CD1c-positive myeloid dendritic cell (primary cell): ENCODE measurements at regions not wholly inside any gene's neighbourhood (a gene's known extent, or its start where the extent isn't known, plus 50 kb on each side); places are given as distances from the start of the nearest gene placed in this dataset.

Source experiments
- DNase-seq: peaks from one replicate; pipeline ENCODE4 v3.0.0-alpha.2; 2016; ENCODE audit errors: extremely low spot score

DNA sequence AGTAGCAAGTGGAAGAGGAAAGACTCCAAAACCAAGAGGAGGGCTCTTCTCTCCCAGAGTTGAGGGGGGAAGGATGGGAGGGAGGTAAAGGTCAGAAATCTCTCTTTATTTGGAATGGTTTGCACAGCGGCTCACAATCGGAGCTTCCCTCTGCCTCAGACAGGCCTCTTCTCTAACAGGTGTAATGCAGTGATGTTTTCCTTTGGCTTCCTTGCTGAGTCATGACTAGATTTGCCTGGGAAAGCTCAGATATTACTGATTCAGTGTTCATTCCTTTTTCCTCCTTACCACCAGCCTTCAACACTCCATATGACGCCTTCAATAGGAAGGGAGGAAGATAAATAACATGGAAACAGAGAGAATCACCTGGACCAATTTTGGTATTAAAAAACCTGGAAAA is 136.6 kb downstream of the RNF152 start:
- no peak for DNase-seq

DNA sequence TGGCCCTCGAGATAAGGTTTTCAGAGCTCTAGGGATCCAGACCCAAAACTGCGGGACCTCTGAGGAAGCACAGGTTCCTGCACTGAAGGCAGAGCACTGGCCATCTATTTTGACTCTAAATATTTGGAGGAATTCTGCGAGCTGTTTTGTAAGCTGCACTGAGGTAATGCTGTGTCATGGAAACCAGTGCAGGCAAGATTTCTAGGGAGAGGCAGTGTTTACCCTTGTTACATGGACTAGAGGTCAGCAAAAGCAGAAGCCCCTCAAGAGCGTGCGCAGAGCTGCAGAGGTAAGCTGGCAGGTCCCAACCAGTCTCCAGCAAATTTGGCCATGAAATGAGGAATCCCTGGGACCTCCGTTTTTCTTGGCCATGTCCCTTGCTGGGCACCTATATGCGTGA is 137.3 kb downstream of the RNF152 start:
- DNase-seq = no peak

DNA sequence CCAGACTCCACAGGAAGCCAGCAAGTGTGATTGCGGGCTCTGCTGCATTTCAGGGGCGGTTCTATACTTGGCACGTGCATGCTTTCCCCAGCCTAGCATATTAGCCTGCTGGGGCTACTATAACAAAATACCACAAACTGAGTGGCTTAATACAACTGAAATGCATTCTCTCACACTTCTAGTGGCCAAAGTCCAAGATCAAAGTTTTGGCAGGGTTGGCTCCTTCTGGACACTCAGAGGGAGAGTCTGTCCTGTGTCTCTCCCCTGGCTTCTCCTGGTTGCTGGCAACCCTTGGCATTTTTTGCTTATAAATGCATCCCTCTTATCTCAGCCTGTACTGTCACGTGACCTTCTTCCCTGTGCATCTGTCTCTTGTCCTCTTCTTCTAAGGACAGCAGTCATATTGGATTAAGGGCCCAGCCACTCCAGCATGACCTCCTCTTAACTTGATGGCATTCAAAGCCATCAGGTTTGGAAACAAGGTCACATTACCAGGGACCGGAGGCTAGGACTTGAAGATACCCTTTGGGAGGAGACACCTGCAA is 138.7 kb downstream of the RNF152 start:
- DNase-seq = no peak

DNA sequence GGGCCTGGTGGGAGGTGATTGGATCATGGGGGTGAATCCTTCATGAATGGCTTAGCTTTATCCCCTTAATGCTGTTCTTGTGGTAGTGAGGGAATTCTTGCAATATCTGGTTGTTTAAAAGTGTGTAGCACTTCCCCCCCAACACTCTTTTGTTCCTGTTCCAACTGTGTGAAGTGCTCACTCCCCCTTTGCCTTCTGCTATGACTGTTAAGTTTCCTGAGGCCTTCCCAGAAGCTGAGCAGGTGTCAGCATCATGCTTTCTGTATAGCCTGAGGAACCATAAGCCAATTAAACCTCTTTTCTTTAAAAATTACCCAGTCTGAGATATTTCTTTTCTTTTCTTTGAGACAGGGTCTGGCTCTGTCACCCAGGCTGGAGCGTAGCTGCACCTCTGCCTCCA is 139.4 kb downstream of the RNF152 start:
- no peak for DNase-seq

DNA sequence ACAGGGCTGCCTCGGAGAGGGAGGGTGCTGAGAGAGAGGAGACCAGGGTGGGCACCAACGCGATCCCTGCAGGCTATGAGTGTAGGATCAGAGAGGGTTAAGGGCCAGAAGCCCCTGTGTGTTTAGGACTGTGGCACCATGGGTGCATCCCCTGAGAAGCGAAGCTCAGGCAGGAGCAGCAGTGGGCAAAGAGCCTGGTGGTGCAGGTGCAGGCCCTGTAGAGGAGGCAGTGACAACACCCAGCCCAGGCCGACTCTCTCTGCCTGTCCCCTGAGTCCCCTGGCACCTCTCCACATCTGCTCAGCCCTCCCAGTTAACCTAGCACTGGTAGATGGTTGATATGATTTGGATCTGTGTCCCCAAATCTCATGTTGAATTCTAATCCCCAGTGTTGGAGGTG is 139.8 kb downstream of the RNF152 start:
- no peak for DNase-seq

DNA sequence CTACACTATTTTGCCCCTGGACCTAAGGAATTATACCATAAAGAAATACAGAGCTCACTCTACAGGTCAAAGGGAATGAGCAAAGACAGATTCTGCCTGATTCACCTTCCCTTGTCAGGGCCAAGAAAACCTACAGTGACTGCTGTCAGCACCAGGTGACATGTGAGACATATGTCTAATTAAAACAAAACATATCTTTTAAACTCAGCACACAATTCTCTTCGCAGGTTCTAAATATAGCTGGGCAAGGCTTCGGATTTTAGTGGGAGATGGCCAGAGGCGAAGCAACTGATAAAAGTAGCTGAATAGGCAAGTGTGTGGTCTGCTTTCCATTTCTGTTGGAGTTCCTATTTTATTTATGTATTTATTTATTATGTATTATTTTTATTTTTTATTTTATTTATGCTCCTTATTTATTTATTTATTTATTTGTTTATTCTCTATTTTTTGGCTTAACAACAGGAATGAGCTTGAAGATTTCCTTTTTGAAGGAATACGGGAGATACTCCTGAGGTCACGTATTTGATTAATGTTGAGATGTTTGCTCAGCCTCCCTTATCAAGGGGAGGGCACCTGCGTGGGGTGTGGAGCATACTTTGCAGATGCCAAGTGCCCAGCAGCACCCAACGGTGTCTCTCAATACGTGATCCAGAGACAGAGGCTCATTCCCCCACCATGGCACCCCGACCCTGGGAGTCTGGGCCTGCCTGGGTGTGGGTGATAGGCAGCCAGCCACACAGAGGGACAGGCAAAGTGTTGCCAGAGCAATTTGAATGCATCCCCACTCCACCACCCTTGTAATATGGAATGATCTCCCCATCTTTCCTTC is 141.8 kb downstream of the RNF152 start:
- DNase-seq = no peak

DNA sequence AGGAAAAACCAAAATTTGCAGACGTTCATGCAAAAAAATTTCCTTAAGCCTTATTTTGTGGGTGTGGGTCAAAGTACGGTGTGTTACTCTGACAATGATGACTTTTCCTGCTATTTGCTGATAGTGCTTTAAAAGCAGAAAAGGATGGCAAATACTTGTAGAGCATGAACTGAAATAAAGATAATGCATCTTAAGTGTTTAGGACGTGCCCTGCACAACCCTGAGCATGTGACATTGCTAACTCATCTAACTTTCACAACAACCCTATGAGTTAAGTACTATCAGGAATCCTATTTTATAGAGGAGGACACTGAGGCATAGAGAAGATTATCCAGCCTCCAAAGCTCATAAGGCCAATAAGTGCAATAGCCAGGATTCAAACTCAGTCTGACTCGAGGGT is 143.3 kb downstream of the RNF152 start:
- DNase-seq = no peak

DNA sequence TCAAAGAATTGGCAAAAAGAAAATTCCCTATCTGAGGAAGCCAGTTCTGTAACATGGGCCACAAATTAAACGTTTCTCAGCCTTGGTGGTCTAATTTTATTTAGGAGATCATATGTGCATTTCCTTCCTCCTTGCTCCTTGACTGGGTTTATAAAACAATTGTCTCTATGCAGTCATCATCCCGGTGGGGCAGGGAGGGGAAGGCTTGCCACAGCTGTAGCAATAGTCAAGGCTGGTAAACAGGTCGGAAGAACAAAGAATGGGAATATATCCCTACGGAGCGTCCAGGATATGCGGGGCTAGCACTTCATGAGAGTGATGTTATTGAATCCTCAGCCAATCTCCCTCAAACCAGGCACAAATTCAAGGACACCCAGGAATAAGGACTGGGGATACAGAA is 143.8 kb downstream of the RNF152 start:
- no peak for DNase-seq

DNA sequence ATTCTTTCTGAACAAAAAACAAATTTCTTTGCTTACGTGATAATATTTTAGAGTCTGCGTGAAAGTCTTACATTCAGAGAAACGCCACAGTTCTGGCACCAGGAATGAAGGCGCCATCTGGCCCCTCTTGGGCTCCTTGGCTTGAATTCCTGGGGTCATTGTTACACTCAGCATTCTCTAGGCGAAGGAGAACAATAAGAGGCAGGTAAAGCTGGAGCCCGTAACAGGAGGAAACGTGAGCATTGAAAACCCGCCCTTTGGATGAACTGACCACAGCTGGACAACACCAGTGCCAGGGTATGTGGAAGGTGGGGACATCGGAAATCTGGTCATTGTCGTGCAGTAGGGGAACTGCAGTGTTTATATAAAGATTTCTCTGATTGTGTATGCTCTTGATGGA is 144.8 kb downstream of the RNF152 start:
- DNase-seq = no peak

DNA sequence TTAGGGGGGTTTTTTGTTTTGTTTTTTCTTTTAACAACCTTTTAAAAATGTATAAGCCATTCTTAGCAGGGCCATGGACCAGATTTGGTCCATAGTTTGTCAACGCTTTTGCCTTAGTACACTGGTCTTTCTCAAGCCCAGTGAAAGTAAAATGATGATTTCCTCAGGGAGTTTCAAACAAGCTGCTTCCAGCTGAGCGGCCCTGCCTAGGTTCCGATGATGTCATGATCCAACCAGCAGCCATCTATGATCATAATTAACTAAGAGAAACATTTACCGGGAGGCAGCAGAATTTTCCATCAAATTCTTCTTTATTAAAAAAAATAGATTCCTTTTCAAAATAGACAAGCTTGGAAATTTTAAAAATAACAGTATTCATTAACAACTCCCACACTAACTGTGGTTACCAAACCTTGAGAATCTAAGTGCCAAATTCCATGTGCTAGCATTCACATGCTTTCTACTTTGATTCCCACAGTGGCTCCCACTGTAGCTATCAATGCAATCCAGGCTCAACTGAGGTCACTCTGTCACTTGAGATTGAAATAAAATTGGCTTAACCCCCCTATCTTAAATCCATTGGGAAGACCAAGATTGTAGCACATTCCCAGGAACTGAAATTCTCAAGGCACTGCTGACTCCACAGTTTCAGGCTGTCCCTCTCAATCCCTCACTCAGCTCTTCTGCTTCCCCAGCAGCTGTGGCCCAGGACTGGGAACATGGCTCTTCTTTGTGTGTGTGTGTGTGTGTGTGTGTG is 148.9 kb downstream of the RNF152 start:
- DNase-seq = no peak

DNA sequence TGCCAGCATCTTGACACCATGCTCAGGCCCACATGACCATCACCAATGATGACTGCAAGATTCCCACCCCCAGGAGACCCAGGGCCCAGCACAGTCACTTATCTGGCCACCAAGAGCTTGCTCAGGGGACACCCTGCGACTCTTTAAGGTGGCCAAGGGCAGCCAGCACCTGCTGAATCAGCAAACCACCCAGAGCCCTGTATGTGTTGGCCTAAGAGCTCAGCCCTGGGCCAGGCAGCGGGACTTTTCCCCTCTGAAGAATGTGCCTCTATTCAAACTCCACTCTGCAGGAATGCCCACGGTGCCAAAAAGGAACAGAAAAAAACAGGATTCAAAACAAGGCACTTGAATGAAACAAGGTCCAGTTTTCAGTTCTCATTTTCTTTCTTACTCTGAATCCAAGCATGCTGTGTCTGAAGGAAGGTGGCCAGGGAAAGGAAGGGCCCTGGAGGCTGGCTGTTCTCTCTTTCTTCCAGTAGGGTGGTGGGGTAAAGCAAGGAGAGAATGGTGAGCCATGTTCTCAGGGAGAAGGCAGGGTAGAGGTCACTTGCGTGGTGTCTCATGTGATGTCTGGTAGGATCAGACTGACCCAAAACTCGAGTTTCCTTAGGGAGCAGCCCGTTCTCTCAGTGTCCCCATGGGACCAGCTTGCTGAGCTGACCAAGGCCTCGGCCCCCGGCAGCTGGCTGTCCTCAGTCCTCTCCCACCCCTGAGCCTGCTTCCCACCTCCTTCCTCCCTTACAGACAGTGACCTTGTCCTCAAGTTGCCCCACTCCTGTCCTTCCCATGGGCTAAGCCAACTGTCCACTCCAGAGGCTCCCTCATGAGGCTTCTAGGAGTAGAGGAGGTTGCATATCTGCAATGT is 150.0 kb downstream of the RNF152 start:
- DNase-seq = peak; percentile 65

DNA sequence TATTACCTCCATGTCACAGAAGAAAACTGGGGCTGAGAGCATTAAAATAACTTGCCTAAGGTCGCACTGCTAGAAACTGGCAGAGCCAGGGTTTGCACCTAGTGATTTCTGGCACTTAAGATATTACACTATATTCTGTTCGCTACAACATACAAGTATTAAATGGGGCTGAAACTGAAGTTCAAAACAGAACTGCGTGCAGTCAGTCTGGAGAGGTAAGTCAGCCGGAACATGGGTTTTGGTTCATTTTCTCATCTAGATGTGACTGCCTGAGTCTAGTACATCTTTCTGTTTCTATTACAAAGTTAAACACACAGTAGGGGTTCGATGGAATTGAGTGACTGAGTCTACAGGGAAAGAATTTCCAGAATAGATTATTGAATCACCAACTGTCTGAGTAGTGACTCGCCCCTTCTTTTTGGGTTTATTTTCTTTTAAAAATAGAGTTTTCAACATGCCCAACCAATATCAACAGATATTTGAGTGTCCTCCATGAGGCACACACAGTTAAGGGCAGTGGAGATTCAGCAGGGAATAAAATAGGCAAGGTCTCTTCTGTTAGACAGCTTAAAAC is 150.8 kb downstream of the RNF152 start:
- DNase-seq = no peak

DNA sequence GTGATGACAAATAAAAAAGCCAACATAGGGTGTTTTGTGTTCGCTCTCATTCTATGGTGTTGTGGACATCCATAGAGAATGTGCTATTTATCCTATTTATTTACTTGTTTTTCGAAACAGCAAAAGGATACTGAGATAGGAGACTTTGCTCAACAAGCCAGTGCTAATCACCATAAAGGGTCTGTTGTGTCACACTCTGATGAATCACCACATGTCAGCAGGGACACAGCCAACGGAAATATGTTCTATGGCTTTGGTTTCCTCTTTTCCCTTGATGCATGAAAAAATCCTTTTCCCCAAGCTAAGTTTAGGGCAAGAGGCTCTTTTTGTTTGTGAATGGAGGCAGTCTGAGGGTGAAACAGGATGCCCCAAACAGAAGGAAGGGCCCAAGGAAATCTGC is 154.3 kb downstream of the RNF152 start:
- DNase-seq = peak; percentile 81

DNA sequence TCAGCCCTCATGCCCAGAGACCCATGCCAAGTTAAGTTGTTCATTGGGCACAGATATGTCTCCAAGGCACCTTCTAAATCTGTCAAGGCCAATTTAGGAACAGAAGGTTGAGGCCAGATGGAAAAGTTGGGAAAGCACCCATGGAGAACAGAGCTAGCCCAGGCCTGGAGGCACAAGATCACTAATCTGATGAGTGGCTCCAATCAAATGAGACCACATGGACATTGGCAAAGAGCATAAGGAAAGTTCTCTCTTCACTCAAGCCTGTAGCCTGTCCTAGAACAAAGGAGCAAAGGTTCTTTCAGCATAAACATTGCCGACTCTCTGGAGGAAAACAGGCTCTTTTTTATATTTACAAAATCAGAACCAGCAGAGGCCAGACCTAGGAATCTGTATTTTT is 154.8 kb downstream of the RNF152 start:
- DNase-seq = no peak

DNA sequence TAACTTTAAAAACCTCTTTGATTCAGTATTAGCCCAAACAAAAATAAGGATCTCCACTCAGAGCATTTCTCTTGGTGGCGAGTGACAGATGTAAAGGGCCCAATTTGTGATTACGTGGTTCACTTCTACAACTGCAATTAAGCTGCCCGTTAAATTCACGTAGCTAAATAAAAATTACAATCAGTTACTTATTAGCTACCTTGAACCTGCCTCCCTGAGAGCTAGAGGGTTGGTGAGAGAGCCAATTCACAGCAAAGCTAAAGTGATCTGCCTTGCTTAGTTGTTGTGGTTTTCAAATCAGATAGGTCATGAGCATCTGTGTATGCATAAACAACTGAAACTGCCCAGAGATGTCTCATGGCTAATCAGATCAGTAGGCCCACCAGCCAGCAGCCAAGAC is 156.7 kb downstream of the RNF152 start:
- no peak for DNase-seq

DNA sequence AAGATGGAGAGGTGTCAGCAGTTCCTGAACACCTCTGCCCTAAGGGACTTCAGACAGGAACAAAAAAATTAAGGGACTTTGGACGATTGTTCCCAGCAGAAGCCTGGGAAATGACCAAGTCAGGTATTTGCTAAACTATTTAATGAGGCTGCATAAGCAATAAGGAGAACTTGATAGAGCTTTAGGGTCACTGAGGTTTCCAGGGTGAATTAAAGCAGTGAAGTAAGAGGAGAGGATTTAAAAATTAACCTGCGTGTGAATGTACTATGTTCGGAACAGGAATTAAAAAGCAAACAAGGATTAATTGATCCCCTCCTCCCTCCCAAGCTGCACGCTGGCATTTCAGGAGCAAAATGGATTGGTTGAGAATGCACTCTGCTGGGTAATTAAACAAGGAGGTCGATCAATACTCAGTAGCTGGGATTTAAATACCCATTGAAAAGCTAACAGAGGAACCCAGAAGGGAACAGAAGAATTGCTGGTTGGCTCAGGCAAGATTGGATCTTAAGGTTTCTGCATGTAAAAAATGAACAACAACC is 157.2 kb downstream of the RNF152 start:
- DNase-seq = no peak

DNA sequence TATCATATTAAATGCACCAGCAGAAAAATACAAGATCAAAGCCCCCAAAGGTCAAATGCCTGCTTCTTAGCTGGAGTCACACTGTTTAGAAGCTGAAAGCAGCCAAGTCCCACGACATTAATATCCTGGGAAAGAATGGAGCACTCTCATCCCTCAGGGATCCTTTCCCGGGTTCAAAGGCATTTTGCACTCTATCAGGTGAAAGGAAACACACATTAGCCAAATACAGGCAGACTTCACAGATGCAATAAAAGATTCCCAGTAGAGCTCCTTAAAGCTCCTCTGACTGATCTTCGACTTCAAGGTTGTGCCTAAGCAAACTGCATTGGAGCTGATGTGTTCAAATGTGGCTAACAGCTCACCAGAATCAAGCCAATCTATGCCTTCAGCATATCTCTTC is 158.4 kb downstream of the RNF152 start:
- no peak for DNase-seq

DNA sequence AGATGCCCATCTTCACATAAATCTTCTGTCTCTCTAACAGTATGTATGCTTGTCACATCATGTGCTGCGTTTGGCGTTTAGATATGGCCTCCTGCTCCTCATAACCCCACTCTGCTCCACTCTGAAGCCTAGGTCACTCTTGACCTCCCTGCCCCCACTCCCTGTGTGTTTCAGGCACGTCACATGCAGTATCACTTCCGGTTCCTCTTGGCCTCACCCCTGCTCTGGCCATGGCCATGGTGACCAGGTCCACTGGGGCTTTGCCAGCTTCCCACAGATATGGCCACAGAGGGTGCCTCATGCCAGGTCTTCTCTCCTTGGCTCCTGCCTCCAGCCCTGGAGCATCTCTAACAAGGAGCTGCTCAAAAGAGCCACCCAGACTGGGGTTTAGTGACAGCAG is 160.0 kb downstream of the RNF152 start:
- peak; percentile 73 for DNase-seq

DNA sequence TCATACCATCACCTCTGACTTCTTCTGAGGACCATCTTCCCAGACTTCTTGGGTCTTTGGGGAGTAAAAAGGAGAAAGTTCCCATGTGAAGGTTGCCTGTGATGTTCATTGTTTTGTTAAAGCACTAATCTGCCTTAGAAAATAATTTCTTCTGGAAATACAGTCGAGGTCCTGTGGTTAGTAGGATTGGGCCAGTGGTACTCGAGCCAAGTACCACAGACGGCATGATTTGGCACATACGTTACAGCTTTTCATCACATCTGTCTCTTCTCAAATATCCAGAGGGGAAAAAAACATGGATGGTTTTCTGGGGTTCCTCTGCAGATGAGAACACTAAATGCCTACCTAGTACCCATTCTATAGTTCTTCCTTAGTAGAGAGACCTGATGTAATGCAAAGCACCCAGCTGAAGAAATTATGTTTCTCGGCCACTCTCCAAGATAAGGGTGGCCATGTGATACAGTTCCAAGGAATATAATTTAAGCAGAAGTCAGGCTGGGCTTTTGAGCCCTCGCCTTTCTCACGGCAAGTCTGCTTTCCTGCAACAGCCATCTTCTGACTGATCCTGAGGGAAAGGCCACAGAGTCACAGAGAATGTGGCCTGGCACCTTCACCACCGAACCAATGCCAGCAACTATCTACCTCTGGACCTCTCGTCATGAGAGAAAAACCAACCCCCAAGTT is 161.0 kb downstream of the RNF152 start:
- peak; percentile 36 for DNase-seq

DNA sequence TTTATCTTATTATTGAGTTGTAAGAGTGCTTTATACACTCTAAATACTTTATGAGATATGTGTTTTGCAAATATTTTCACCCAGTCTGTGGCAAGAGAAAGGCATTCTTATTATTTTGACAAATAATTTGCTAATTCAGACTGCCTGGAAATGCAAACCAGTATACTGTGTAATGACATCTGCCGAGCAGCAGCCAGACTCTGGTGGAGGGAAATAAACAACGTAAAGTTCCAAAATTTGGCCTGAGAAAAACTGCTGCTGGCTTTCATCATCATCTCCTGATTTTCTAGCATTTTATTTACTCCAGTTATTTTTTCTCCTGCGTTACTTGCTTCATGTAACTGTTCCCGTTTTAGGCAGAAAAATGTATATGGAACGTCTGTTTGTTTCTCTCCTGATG is 161.6 kb downstream of the RNF152 start:
- DNase-seq = no peak

DNA sequence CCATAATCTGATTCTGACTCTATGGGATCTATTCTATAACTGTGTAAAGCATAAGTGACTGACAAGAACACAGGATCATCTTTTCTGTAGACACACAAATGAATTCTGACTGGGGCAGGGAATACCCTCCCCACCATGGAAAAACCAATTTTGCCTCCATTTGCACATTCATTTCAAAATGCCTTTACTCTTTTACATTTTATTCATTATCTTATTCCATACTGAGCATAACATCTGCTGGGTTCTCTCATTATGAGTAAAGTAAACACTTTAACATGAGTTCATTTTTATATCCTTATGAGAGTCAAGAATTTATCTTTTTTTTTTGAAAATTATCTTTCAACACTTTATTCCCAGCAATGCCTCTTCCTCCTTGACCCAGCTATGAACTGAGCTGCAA is 163.5 kb downstream of the RNF152 start:
- DNase-seq = no peak
